ENCODE measurements at regions not wholly inside any gene's neighbourhood (a gene's known extent, or its start where the extent isn't known, plus 50 kb on each side); places are given as distances from the start of the nearest gene placed in this dataset.

DNA sequence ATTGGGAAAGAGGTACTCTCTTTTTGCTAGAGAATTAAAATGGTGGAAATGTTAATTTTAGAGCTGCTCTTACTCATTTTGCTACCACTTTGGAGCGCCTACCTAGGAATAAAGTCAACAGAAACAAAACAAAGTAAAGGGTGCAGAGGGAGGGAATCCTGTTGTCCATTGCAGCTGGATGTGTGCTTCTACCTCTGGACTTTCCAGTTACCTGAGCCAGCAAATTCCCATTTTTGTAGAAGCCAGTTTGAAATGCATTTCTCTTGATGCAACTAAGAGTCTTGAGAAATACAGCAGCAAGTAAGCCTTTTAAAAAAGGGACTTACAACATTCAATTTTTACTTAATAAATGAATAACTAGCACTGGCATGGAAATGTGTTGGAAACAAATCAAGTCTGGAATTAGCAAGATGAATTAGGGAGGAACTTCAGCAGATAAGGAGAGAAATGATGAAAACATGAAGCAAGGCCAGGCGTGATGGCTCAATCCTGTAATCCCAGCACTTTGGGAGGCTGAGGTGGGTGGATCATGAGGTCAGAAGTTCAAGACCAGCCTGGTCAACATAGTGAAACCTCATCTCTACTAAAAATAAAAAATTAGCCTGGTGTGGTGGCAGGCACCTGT is 113.5 kb upstream of the CTTNBP2 start:
- no peak for DNase-seq
- Mint-ChIP-seq H3K4me3 (no peak overlapping the region), H3K27ac (no peak overlapping the region), H3K4me1 (no peaks in the 10 kb centered on the region), H3K27me3 (no peaks in the 10 kb centered on the region), H3K36me3 (ENCODE audit: low read depth) (no peaks in the 10 kb centered on the region)
- no peak for ATAC-seq
- no peaks in the 10 kb centered on the region for H3K9me3 ChIP-seq (ENCODE audit: control insufficient read depth, low read length, poor library complexity, severe bottlenecking)

DNA sequence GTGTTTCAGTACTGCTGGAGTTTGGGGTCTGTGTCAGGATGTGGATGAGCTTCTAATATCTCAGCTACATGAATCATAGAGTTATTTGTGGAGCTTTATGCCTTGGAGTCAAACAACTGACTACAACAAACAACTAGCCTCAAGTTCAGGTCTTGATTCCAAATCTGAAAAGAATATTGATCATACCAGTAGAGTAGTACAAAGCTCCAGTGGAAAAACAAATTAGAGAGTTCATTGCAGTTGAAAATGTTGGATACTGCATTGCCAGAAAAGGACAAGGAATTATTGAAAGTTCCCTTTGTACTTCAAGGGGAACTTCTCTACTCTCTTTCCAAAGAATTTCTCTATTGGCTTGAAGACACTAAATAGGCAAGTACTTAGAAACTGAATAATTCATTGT is 117.6 kb upstream of the CTTNBP2 start:
- H3K36me3 Mint-ChIP-seq (ENCODE audit: low read depth), result no peaks in the 10 kb centered on the region
- H3K27ac Mint-ChIP-seq, result no peak overlapping the region
- no peak overlapping the region for H3K4me3 Mint-ChIP-seq
- ATAC-seq (no peak), DNase-seq (no peak)
- H3K9me3 ChIP-seq (ENCODE audit: control insufficient read depth, low read length, poor library complexity, severe bottlenecking), result no peaks in the 10 kb centered on the region
- no peaks in the 10 kb centered on the region for H3K27me3 Mint-ChIP-seq
- no peaks in the 10 kb centered on the region for H3K4me1 Mint-ChIP-seq

DNA sequence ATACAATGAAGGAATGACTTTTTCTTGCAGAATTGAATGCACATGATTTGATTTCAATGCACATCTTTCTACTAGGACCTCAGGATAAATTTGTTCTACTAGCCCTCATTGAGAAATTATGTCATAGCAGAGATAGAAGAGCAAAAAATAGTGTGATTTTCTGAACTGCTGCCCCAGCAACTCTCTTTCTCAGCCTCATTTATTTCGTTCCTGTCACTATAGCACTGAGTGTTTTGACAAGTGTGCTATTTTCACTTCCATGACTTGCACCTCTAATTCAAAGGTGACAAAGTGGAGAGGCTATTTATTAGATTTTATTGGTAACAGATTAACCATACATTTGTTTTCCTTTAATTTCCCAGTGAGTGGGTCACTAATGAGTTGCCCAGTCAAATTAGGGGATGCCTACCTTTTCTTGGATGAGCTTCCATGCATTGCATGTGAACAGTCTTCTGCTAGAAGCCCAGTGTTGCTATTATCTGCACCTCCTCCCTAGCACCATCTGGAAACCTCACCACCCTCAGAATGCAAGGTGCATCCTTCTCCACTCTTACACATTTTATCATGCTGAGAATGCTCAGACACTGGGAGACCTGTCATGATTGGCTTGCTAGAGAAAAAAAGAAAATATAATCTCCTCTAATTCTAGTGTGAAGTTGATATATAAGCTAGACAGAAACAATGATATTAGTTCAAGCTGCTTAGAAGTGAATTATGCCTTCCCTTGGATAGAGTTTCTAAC is 119.6 kb upstream of the CTTNBP2 start:
- DNase-seq (no peak), ATAC-seq (no peak)
- no peaks in the 10 kb centered on the region for H3K36me3 Mint-ChIP-seq (ENCODE audit: low read depth)
- no peak overlapping the region for H3K4me3 Mint-ChIP-seq
- H3K27me3 Mint-ChIP-seq, result no peaks in the 10 kb centered on the region
- H3K9me3 ChIP-seq (ENCODE audit: control insufficient read depth, low read length, poor library complexity, severe bottlenecking), result no peaks in the 10 kb centered on the region
- no peaks in the 10 kb centered on the region for H3K4me1 Mint-ChIP-seq
- no peak overlapping the region for H3K27ac Mint-ChIP-seq

DNA sequence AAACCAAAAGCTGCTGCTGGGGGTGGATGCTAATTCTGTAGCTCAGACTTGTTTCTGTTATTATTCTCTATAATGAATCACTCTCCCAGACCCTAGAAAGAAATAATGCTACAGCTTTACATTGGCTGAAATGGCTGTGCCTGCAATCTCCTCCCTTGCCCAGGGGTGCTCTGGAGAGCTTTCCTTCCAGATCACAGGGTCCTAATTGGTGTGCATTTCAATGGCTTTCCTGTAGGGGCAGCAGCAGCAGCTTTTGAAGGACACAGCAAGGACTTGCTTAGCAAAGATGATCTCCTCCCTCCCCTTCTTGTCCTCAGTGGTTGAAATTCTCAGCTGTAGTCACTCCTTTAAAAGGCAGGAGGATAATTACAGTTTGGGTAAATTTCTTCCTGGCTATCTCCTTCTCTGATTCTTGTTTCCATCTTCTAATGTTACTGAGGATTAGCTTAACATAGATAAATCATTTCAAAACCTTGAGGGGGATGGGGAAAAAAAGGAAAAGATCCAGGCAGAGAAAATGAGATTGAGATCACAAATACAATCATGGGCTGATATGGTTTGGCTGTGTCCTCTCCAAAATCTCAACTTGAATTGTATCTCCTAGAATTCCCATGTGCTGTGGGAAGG is 120.2 kb upstream of the CTTNBP2 start:
- Mint-ChIP-seq H3K36me3 (ENCODE audit: low read depth) (no peaks in the 10 kb centered on the region), H3K4me1 (no peaks in the 10 kb centered on the region), H3K27me3 (no peaks in the 10 kb centered on the region), H3K27ac (no peak overlapping the region), H3K4me3 (no peak overlapping the region)
- H3K9me3 ChIP-seq (ENCODE audit: control insufficient read depth, low read length, poor library complexity, severe bottlenecking), result no peaks in the 10 kb centered on the region
- ATAC-seq, result no peak
- no peak for DNase-seq

DNA sequence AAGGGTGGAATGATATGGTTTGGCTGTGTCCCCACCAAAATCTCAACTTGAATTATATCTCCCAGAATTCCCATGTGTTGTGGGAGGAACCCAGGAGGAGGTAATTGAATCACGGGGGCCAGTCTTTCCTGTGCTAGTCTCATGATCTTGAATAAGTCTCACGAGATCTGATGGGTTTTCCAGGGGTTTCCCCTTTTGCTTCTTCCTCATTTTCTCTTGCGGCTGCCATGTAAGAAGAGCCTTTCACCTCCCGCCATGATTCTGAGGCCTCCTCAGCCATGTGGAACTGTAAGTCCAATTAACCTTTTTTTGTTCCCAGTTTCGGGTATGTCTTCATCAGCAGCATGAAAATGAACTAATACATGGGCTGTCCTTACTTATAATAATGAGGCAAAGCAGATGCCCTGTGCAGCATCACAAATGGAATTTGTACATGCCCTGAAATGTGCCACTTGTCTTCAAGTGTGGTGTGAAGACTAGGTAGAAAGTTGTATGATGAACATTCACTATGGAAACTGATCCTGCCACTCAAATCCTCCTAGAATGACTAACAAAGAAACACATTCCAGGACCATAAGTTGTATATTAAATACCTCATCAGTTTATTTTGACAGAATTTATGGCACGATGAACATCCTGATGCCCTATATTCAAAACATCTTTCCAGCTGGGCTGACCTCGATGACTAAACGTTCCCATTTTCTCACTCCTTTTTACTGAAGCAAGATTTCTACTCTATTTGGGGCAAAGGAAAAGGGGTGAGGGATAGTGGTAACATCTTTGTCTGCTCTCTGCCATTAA is 122.8 kb upstream of the CTTNBP2 start:
- Mint-ChIP-seq H3K27ac (no peak overlapping the region), H3K27me3 (no peaks in the 10 kb centered on the region), H3K4me3 (no peak overlapping the region), H3K36me3 (ENCODE audit: low read depth) (no peaks in the 10 kb centered on the region), H3K4me1 (no peaks in the 10 kb centered on the region)
- no peak for ATAC-seq
- H3K9me3 ChIP-seq (ENCODE audit: control insufficient read depth, low read length, poor library complexity, severe bottlenecking), result no peaks in the 10 kb centered on the region
- no peak for DNase-seq

DNA sequence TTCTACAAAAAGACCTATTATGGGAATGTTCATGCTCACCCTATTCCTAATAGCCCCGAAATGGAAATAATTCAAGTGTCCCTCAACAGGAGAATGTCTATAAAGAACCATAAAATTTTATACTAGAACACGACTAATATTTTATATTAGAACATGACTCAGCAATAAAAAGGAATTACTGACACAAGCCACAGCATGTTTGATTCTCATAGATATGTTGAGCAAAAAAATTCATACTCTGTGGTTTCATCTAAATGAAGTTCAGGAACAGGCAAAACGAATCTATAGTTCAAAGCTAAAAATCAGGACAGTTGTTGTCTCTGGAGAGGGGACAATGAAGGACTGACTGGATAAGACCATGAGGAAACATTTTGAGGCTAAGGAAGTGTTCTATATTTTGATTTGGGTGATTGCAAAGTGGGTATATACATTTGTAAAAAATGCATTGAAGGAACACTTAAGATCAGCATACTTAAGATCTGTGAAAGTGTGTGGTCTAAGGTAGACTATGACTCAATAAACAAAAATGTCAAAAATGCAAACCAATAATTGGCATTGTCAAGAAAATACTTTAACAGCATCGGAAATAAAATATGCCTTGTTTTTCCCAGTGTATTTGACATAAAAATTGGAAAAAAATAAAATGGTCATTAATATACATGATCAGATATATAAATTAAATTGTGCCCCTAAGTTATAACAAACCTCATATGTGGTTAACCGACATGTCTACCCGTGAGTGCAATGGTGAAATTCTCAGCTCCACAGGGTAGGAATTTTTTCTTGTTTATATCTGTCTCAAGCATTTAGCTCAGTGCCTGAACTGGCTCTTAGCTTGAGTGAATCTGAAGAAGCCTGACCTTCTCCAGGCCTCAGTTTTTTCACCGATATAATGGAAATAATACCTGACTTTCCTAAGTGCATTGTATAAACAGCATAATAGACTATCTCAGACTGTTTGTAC is 124.9 kb upstream of the CTTNBP2 start:
- no peak overlapping the region for H3K27ac Mint-ChIP-seq
- H3K4me3 Mint-ChIP-seq, result no peak overlapping the region
- no peaks in the 10 kb centered on the region for H3K9me3 ChIP-seq (ENCODE audit: control insufficient read depth, low read length, poor library complexity, severe bottlenecking)
- no peaks in the 10 kb centered on the region for H3K27me3 Mint-ChIP-seq
- H3K4me1 Mint-ChIP-seq, result no peaks in the 10 kb centered on the region
- DNase-seq (no peak), ATAC-seq (no peak)
- no peaks in the 10 kb centered on the region for H3K36me3 Mint-ChIP-seq (ENCODE audit: low read depth)

DNA sequence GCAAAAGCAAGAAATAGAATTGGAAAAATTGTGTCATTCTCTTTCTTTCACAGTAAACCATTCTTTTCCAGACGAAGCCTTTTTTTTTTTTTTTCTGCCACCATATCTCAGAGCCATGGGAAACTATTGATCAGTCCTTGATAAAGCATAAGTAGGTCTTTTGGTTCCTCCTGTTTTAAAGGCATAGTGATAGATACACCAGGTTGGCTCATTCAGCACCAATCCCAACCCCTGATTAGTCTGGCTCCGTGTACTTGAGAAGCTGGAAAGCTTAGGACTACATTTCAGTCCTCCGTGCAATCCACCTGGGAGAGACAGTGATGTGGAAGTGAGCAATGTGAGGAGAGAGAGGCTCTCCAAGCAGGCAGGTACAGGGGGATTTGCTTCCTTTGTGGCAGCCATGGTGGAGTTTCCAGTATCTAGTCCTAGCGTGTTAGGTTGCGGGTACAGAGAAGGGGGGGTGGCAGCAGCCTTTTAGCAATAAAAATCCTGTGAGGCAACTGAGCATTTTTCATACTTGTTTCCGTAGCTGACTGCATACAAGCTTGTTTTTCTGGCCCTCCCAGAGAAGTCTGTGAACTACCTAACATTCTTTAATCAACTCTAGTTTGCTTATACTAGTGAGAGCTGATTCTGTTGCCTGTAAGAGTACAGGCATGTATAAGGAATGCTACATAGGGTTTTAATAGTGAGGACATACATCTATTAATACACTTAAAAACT is 127.4 kb upstream of the CTTNBP2 start:
- no peaks in the 10 kb centered on the region for H3K4me1 Mint-ChIP-seq
- no peak overlapping the region for H3K27ac Mint-ChIP-seq
- no peaks in the 10 kb centered on the region for H3K9me3 ChIP-seq (ENCODE audit: control insufficient read depth, low read length, poor library complexity, severe bottlenecking)
- DNase-seq (no peak), ATAC-seq (no peak)
- H3K4me3 Mint-ChIP-seq, result no peak overlapping the region
- no peaks in the 10 kb centered on the region for H3K36me3 Mint-ChIP-seq (ENCODE audit: low read depth)
- no peaks in the 10 kb centered on the region for H3K27me3 Mint-ChIP-seq

DNA sequence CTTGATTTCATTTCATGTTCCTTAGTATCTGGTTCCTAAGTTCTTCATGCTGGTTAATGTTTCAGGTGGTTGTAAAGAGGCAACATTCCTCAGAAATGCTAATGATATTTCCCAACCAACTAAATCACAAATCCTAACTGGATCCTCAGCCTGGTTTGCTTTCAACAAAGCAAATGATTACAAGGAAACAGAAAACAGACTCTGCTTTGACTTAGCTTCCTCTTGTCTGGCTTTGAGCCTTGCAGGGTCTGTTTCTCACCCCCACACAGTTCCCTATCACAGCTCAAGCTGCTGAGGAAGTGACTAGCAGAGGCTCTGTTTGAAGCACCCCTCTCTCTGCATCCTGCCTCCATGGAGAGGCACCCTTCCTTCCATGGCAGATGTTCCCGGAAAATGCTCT is 130.2 kb upstream of the CTTNBP2 start:
- no peaks in the 10 kb centered on the region for H3K9me3 ChIP-seq (ENCODE audit: control insufficient read depth, low read length, poor library complexity, severe bottlenecking)
- Mint-ChIP-seq H3K27me3 (no peaks in the 10 kb centered on the region), H3K4me1 (no peaks in the 10 kb centered on the region), H3K4me3 (no peak overlapping the region), H3K27ac (no peak overlapping the region), H3K36me3 (ENCODE audit: low read depth) (no peaks in the 10 kb centered on the region)
- ATAC-seq, result no peak
- no peak for DNase-seq

DNA sequence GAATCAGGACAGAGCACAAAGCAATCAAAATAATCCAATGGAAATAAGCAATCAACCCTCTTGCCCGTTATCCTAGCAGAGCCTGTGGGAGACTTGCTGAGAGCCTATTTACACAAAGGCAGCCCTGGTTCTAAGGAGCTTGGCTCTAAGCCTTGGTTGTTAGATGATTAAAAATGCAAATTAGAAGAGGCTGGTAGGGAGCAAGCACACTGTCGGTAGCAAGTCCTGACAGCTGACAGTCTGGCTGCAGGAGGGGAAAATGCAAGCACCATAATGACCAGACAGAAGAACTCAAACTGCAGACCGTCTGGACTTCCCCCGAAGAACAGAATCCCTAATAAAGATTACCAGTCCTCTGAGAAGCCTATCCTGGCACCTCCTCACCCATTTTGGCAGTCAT is 131.8 kb upstream of the CTTNBP2 start:
- no peak overlapping the region for H3K4me3 Mint-ChIP-seq
- no peaks in the 10 kb centered on the region for H3K27me3 Mint-ChIP-seq
- no peak overlapping the region for H3K27ac Mint-ChIP-seq
- DNase-seq, result no peak
- ATAC-seq, result no peak
- no peaks in the 10 kb centered on the region for H3K4me1 Mint-ChIP-seq
- H3K9me3 ChIP-seq (ENCODE audit: control insufficient read depth, low read length, poor library complexity, severe bottlenecking), result no peaks in the 10 kb centered on the region
- no peaks in the 10 kb centered on the region for H3K36me3 Mint-ChIP-seq (ENCODE audit: low read depth)

DNA sequence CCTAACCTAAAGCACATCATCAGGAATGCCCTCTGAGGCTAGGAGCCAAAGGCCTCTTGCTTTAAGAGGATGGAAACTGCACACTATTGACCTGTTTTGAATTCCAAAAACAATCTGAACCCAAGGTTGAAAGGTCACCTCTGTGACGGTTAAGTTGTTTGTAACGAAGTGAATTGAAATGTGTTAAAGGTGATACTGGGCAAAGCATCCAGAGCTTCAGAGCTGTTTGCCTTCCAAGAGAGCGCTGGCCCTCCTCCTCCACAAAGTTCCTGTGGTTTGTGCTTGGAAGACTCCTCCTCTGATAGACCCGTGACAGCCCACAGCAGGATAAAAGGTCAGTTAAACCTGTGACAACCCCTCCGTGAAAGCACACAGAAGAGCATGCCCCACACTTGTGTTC is 133.7 kb upstream of the CTTNBP2 start:
- H3K4me3 Mint-ChIP-seq, result no peak overlapping the region
- no peaks in the 10 kb centered on the region for H3K9me3 ChIP-seq (ENCODE audit: control insufficient read depth, low read length, poor library complexity, severe bottlenecking)
- H3K4me1 Mint-ChIP-seq, result no peaks in the 10 kb centered on the region
- no peak for ATAC-seq
- no peaks in the 10 kb centered on the region for H3K27me3 Mint-ChIP-seq
- H3K36me3 Mint-ChIP-seq (ENCODE audit: low read depth), result no peaks in the 10 kb centered on the region
- DNase-seq, result no peak
- no peak overlapping the region for H3K27ac Mint-ChIP-seq

DNA sequence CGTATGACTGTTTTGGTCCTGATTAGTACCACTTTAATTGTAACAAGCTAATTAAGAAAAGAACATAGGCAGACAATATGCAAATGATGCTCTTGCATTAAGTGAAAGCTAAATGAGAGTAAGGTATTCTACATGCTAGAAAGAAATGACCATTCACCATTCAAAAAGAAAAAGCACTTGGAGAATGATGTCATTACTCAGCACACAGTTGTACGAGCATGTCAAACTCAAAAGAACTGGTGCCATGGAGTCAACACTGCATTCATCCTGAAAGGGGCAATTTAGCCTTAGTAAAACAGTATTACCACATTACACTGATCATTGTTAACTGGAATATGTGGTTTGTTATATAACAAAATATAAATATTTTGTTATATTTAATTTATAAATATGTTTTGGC is 136.2 kb upstream of the CTTNBP2 start:
- ATAC-seq, result no peak
- H3K4me3 Mint-ChIP-seq, result no peak overlapping the region

DNA sequence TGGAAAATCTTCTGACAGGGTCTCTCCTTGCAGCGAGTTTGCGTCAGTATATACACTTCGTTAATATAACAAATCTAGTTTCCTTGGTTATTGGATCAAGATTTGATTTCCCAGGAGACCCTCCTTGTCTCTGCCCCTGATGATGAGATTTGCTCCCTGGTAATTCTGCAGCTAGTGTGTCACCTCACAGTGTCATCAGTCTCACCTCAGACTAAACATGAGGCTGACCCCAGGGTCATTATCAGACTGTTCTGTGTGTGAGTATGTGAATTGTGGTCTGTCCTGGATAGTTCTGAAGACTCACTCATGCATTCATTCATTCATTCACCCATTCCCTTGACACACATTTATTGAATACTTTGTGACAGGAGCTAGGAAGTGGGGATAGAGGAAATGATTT is 138.4 kb upstream of the CTTNBP2 start:
- Mint-ChIP-seq H3K36me3 (ENCODE audit: low read depth) (no peaks in the 10 kb centered on the region), H3K4me3 (no peak overlapping the region), H3K27ac (no peak overlapping the region), H3K4me1 (no peaks in the 10 kb centered on the region), H3K27me3 (no peaks in the 10 kb centered on the region)
- no peaks in the 10 kb centered on the region for H3K9me3 ChIP-seq (ENCODE audit: control insufficient read depth, low read length, poor library complexity, severe bottlenecking)
- no peak for ATAC-seq
- no peak for DNase-seq

More for the DNA sequence above, 136.2 kb upstream of the CTTNBP2 start:
- no peaks in the 10 kb centered on the region for H3K9me3 ChIP-seq (ENCODE audit: control insufficient read depth, low read length, poor library complexity, severe bottlenecking)
- H3K27me3 Mint-ChIP-seq, result no peaks in the 10 kb centered on the region
- DNase-seq, result no peak
- no peak overlapping the region for H3K27ac Mint-ChIP-seq
- no peaks in the 10 kb centered on the region for H3K36me3 Mint-ChIP-seq (ENCODE audit: low read depth)
- no peaks in the 10 kb centered on the region for H3K4me1 Mint-ChIP-seq
